Right atrium auricular region (tissue), 2 donors: ENCODE measurements at regions not wholly inside any gene's neighbourhood (a gene's known extent, or its start where the extent isn't known, plus 50 kb on each side); places are given as distances from the start of the nearest gene placed in this dataset.
"Not testable (repeated sequence)": the region's sequence is repeated elsewhere in the genome, so short reads cannot be mapped to it uniquely, and the experiment has no call there.

Experiments
- DNase-seq: peaks from one replicate; pipeline ENCODE4 v3.0.0-alpha.2; 2019; ENCODE audit warnings: low spot score
- H3K27ac ChIP-seq, 2 donors: fragments of 200-600 bp; sonication (generic); 1 replicate in 1 of 2; 2 replicates in 1 of 2; pipeline ENCODE4 v1.5.1; 2016 to 2019
- H3K27me3 ChIP-seq, 2 donors: fragments of 200-600 bp; sonication (generic); one replicate each; pipeline versions ENCODE4 v1.5.1 to v1.6.0; 2017 to 2019
- H3K36me3 ChIP-seq: fragments of 200-600 bp; sonication (generic); one replicate; pipeline ENCODE4 v1.5.1; 2016
- H3K4me1 ChIP-seq, 2 donors: fragments of 200-600 bp; sonication (generic); one replicate each; pipeline versions ENCODE4 v1.5.1 to v1.6.0; 2017 to 2019
- H3K4me3 ChIP-seq, 2 donors: fragments of 200-600 bp; sonication (generic); 1 replicate in 1 of 2; 2 replicates in 1 of 2; pipeline ENCODE4 v1.5.1; 2017 to 2019; ENCODE audit warnings: mild to moderate bottlenecking in 1 of 2, moderate library complexity in 1 of 2
- H3K9me3 ChIP-seq, 2 donors: fragments of 200-600 bp; sonication (generic); one replicate each; pipeline ENCODE4 v1.5.1; 2019
- CTCF ChIP-seq, 2 donors: fragments of 200-600 bp; sonication (generic); IDR thresholded peaks; one replicate each; pipeline ENCODE4 v1.5.1; 2019; ENCODE audit warnings: antibody characterized with exemption in 2 of 2

- no peak for DNase-seq
- Histone ChIP-seq H3K27ac (no peak overlapping the region), H3K4me1 (peaks cover 0 to 21% of the 10 kb centered on the region in 2 donors), H3K36me3 (no peaks in the 10 kb centered on the region), H3K4me3 (no peak overlapping the region), H3K9me3 (no peaks in the 10 kb centered on the region), H3K27me3 (no peaks in the 10 kb centered on the region)
- no peak for TF ChIP-seq CTCF (IDR thresholded peaks at IDR 0.05)
These were observed 111.4 kb upstream of the ZEB1 start for GRCh38 chr10:31207636-31208035.

GRCh38 chr10:31209478-31209877 is 109.5 kb upstream of the ZEB1 start:
- peaks cover 0 to 12% of the 10 kb centered on the region in 2 donors for H3K4me1 ChIP-seq
- no peaks in the 10 kb centered on the region for H3K9me3 ChIP-seq
- no peaks in the 10 kb centered on the region for H3K36me3 ChIP-seq
- no peak for TF ChIP-seq CTCF (IDR thresholded peaks at IDR 0.05)
- H3K27ac ChIP-seq, result no peak overlapping the region
- H3K27me3 ChIP-seq, result no peaks in the 10 kb centered on the region
- H3K4me3 ChIP-seq, result no peak overlapping the region
- no peak for DNase-seq

DNA sequence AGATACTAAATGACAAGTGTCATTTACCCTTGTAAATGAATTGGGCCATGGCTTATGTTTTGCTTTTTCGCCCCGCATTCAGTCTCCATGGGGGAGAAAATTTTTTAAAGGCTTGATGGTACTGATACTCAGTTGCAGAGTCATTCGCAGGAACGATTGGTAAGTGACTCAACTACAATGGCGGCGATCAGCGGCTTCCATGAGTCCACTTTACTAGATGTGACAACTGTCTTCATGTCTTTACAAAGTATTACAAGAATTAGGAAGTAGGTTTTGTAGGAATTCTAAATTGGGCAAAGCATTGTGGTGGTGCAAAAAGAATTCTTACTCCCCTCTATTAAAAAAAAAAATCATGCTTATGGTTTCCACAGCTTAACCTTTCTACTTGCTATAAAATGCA is 108.8 kb upstream of the ZEB1 start:
- no peak for DNase-seq
- Histone ChIP-seq H3K36me3 (no peaks in the 10 kb centered on the region), H3K4me1 (peaks cover 0 to 12% of the 10 kb centered on the region in 2 donors), H3K27ac (no peak overlapping the region), H3K4me3 (no peak overlapping the region), H3K9me3 (no peaks in the 10 kb centered on the region), H3K27me3 (no peaks in the 10 kb centered on the region)
- no peak for TF ChIP-seq CTCF (IDR thresholded peaks at IDR 0.05)

DNA sequence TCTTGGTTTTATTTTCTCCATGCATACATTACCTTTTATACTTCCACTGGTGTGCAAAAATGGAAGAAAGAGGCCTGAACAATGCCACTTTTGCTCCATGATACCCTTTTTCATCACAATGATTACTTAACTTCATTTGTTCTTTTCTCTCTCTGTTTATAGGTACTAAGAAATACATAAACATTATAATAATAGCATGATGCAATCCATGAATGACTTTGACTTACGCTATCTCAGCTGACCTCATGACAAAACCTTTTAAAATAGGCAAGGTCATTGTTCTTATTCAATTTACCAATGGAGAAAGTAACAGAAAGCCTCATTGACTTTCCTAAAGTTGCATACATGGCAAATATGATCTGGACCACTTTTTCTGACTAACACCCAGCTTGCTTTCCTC is 105.1 kb upstream of the ZEB1 start:
- H3K27ac ChIP-seq, result no peak overlapping the region

DNA sequence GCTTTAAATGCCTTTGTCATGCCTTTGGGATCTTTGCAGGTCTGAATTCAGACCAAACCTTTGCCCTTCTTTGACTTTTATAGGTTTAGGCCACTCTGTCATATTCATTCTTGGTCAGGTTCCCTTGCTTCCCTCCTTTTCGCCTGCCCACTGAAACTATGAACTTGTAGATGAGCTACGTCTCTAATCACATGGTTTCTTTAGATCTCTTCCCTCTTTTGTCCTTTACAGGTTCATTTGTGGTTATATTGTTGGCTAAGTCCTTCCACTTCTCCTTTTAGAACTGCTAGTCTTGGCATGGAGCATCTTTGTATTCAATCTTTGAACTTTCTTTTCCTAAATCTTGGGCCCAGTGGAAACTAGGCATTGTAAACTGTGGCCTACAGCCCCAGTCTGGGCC is 104.0 kb upstream of the ZEB1 start:
- Histone ChIP-seq H3K4me3 (no peak overlapping the region), H3K4me1 (peaks cover 0 to under 1% of the 10 kb centered on the region in 2 donors), H3K9me3 (no peaks in the 10 kb centered on the region), H3K27me3 (no peaks in the 10 kb centered on the region), H3K27ac (no peak overlapping the region), H3K36me3 (no peaks in the 10 kb centered on the region)
- no peak for DNase-seq
- no peak for TF ChIP-seq CTCF (IDR thresholded peaks at IDR 0.05)

More for the DNA sequence above, 105.1 kb upstream of the ZEB1 start:
- no peak for TF ChIP-seq CTCF (IDR thresholded peaks at IDR 0.05)
- no peaks in the 10 kb centered on the region for H3K27me3 ChIP-seq
- H3K4me1 ChIP-seq, result peaks cover 0 to 11% of the 10 kb centered on the region in 2 donors
- no peak for DNase-seq
- H3K4me3 ChIP-seq, result no peak overlapping the region
- H3K36me3 ChIP-seq, result no peaks in the 10 kb centered on the region
- no peaks in the 10 kb centered on the region for H3K9me3 ChIP-seq

- no peak for DNase-seq
- Histone ChIP-seq H3K27me3 (no peaks in the 10 kb centered on the region), H3K9me3 (no peaks in the 10 kb centered on the region), H3K36me3 (no peaks in the 10 kb centered on the region), H3K27ac (no peak overlapping the region), H3K4me1 (no peaks in the 10 kb centered on the region), H3K4me3 (no peak overlapping the region)
- TF ChIP-seq CTCF (IDR thresholded peaks at IDR 0.05), result no peak
These were observed 99.7 kb upstream of the ZEB1 start for GRCh38 chr10:31219306-31219705.

DNA sequence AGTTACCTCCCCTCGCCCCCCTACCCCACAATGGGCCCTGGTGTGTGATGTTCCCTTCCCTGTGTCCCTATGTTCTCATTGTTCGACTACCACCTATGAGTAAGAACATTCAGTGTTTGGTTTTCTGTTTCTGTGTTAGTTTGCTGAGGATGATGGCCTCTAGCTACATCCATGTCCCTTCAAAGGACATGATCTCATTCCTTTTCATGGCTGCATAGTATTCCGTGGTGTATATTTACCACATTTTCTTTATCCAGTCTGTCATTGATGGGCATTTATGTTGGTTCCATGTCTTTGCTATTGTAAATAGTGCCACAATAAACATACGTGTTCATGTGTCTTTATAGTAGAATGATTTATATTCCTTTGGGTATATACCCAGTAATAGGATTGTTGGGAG is 90.2 kb upstream of the ZEB1 start:
- not testable (repeated sequence) for DNase-seq, H3K36me3 ChIP-seq

More for the DNA sequence above, 90.2 kb upstream of the ZEB1 start:
- not testable (repeated sequence) for H3K9me3 ChIP-seq, H3K27me3 ChIP-seq, H3K4me3 ChIP-seq, H3K4me1 ChIP-seq, H3K27ac ChIP-seq
